Natural killer cell treated with Interleukin-12 subunit alpha and Interleukin-12 subunit beta and Interleukin-15 and Interleukin-18, amount 100 ng/mL, for 72 hours (primary cell): ENCODE measurements at regions not wholly inside any gene's neighbourhood (a gene's known extent, or its start where the extent isn't known, plus 50 kb on each side); places are given as distances from the start of the nearest gene placed in this dataset.
"Not testable (repeated sequence)": the region's sequence is repeated elsewhere in the genome, so short reads cannot be mapped to it uniquely, and the experiment has no call there.

Experiments used
- ATAC-seq, 2 donors: fragments of 150-1000 bp; cut with Tn5 transposase in 1 of 2; sonication (Bioruptor Pico), chemical (Tn5 transposase) in 1 of 2; 2 replicates each; pipeline ENCODE4 v1.10.0; 2021
- DNase-seq: peaks from one replicate; pipeline ENCODE4 v3.0.0; 2022; ENCODE audit warnings: low spot score
- H3K27ac Mint-ChIP-seq, 2 donors: 1 replicate in 1 of 2; 2 replicates in 1 of 2; pipeline ENCODE4 v1.8.0; 2022; ENCODE audit warnings: mixed read lengths in 2 of 2, mild to moderate bottlenecking in 1 of 2, moderate library complexity in 1 of 2
- H3K27me3 Mint-ChIP-seq, 2 donors: 1 replicate in 1 of 2; 2 replicates in 1 of 2; pipeline ENCODE4 v1.8.0; 2022; ENCODE audit warnings: mixed read lengths in 2 of 2
- H3K36me3 Mint-ChIP-seq: one replicate; pipeline ENCODE4 v1.8.0; 2022; ENCODE audit warnings: mixed read lengths
- H3K4me1 Mint-ChIP-seq, 2 donors: 1 replicate in 1 of 2; 2 replicates in 1 of 2; pipeline ENCODE4 v1.8.0; 2022; ENCODE audit warnings: low read depth in 2 of 2, mixed read lengths in 2 of 2, mild to moderate bottlenecking in 1 of 2
- H3K4me3 Mint-ChIP-seq: one replicate; pipeline ENCODE4 v1.8.0; 2022; ENCODE audit warnings: mixed read lengths
- H3K9me3 Mint-ChIP-seq: 2 replicates; pipeline ENCODE4 v1.8.0; 2022; ENCODE audit warnings: mixed read lengths

GRCh38 chr6:4341078-4341797, 205.9 kb upstream of the ECI2 start:
- Mint-ChIP-seq H3K36me3 (no peaks in the 10 kb centered on the region), H3K9me3 (no peaks in the 10 kb centered on the region), H3K27ac (no peak overlapping the region), H3K4me1 (no peaks in the 10 kb centered on the region), H3K4me3 (no peak overlapping the region), H3K27me3 (peaks cover 15 to 38% of the 10 kb centered on the region in 2 donors)
- no peak for DNase-seq
- ATAC-seq = no peak

- H3K27me3 Mint-ChIP-seq = peaks cover 21 to 45% of the 10 kb centered on the region in 2 donors
- H3K4me1 Mint-ChIP-seq = no peaks in the 10 kb centered on the region
- no peak for ATAC-seq
These were observed 205.2 kb upstream of the ECI2 start for GRCh38 chr6:4340544-4340943.

GRCh38 chr6:4338884-4339283, 203.5 kb upstream of the ECI2 start:
- Mint-ChIP-seq H3K9me3 (no peaks in the 10 kb centered on the region), H3K36me3 (no peaks in the 10 kb centered on the region), H3K27me3 (peaks cover 25 to 52% of the 10 kb centered on the region in 2 donors), H3K27ac (no peak overlapping the region), H3K4me3 (no peak overlapping the region), H3K4me1 (no peaks in the 10 kb centered on the region)
- ATAC-seq (no peak), DNase-seq (no peak)

More at GRCh38 chr6:4340544-4340943, 205.2 kb upstream of the ECI2 start:
- no peak overlapping the region for H3K4me3 Mint-ChIP-seq
- DNase-seq = no peak
- H3K27ac Mint-ChIP-seq = no peak overlapping the region
- no peaks in the 10 kb centered on the region for H3K36me3 Mint-ChIP-seq
- no peaks in the 10 kb centered on the region for H3K9me3 Mint-ChIP-seq

GRCh38 chr6:4336778-4337442, 201.5 kb upstream of the ECI2 start:
- ATAC-seq (no peak), DNase-seq (no peak)
- H3K4me3 Mint-ChIP-seq = no peak overlapping the region
- H3K9me3 Mint-ChIP-seq = no peaks in the 10 kb centered on the region
- no peak overlapping the region for H3K27ac Mint-ChIP-seq
- no peaks in the 10 kb centered on the region for H3K4me1 Mint-ChIP-seq
- peaks cover 25 to 46% of the 10 kb centered on the region in 2 donors for H3K27me3 Mint-ChIP-seq
- H3K36me3 Mint-ChIP-seq = no peaks in the 10 kb centered on the region

GRCh38 chr6:4336084-4336483, 200.7 kb upstream of the ECI2 start:
- H3K4me1 Mint-ChIP-seq = no peaks in the 10 kb centered on the region
- DNase-seq = no peak
- no peak for ATAC-seq
- H3K4me3 Mint-ChIP-seq = no peak overlapping the region
- no peaks in the 10 kb centered on the region for H3K9me3 Mint-ChIP-seq
- H3K27ac Mint-ChIP-seq = no peak overlapping the region
- no peaks in the 10 kb centered on the region for H3K36me3 Mint-ChIP-seq
- peaks cover 21 to 37% of the 10 kb centered on the region in 2 donors for H3K27me3 Mint-ChIP-seq

GRCh38 chr6:4334158-4334740, 198.9 kb upstream of the ECI2 start:
- H3K36me3 Mint-ChIP-seq, H3K9me3 Mint-ChIP-seq, ATAC-seq, DNase-seq, H3K4me1 Mint-ChIP-seq, H3K4me3 Mint-ChIP-seq, H3K27ac Mint-ChIP-seq: not testable (repeated sequence)
- H3K27me3 Mint-ChIP-seq = peaks cover 10 to 21% of the 10 kb centered on the region in 2 donors

- DNase-seq (no peak), ATAC-seq (no peak)
- Mint-ChIP-seq H3K9me3 (no peaks in the 10 kb centered on the region), H3K4me1 (no peaks in the 10 kb centered on the region), H3K36me3 (no peaks in the 10 kb centered on the region), H3K4me3 (no peak overlapping the region), H3K27ac (no peak overlapping the region), H3K27me3 (peaks cover 12 to 16% of the 10 kb centered on the region in 2 donors)
These were observed 192.5 kb upstream of the ECI2 start for GRCh38 chr6:4327841-4328240.

GRCh38 chr6:4324746-4325145, 189.4 kb upstream of the ECI2 start:
- ATAC-seq (no peak), DNase-seq (no peak)
- H3K27ac Mint-ChIP-seq = no peak overlapping the region
- H3K27me3 Mint-ChIP-seq = peaks cover 18 to 32% of the 10 kb centered on the region in 2 donors
- no peaks in the 10 kb centered on the region for H3K36me3 Mint-ChIP-seq
- no peaks in the 10 kb centered on the region for H3K4me1 Mint-ChIP-seq
- H3K9me3 Mint-ChIP-seq = no peaks in the 10 kb centered on the region
- H3K4me3 Mint-ChIP-seq = no peak overlapping the region

GRCh38 chr6:4323322-4323721, 187.9 kb upstream of the ECI2 start:
- no peak overlapping the region for H3K27ac Mint-ChIP-seq
- peaks cover 22 to 37% of the 10 kb centered on the region in 2 donors for H3K27me3 Mint-ChIP-seq
- no peak overlapping the region for H3K4me3 Mint-ChIP-seq
- no peaks in the 10 kb centered on the region for H3K4me1 Mint-ChIP-seq
- DNase-seq = no peak
- no peaks in the 10 kb centered on the region for H3K9me3 Mint-ChIP-seq
- no peaks in the 10 kb centered on the region for H3K36me3 Mint-ChIP-seq
- no peak for ATAC-seq

GRCh38 chr6:4322846-4323309, 187.5 kb upstream of the ECI2 start:
- ATAC-seq = no peak
- no peaks in the 10 kb centered on the region for H3K9me3 Mint-ChIP-seq
- no peaks in the 10 kb centered on the region for H3K4me1 Mint-ChIP-seq
- H3K27ac Mint-ChIP-seq = no peak overlapping the region
- H3K36me3 Mint-ChIP-seq = no peaks in the 10 kb centered on the region
- peaks cover 25 to 42% of the 10 kb centered on the region in 2 donors for H3K27me3 Mint-ChIP-seq
- no peak overlapping the region for H3K4me3 Mint-ChIP-seq
- DNase-seq = no peak

GRCh38 chr6:4322134-4322845, 186.9 kb upstream of the ECI2 start:
- H3K27ac Mint-ChIP-seq = no peak overlapping the region
- no peaks in the 10 kb centered on the region for H3K4me1 Mint-ChIP-seq
- no peaks in the 10 kb centered on the region for H3K9me3 Mint-ChIP-seq
- H3K4me3 Mint-ChIP-seq = no peak overlapping the region
- no peaks in the 10 kb centered on the region for H3K36me3 Mint-ChIP-seq
- H3K27me3 Mint-ChIP-seq = peaks cover 26 to 43% of the 10 kb centered on the region in 2 donors
- DNase-seq (no peak), ATAC-seq (no peak)

GRCh38 chr6:4320860-4321259, 185.5 kb upstream of the ECI2 start:
- no peak overlapping the region for H3K4me3 Mint-ChIP-seq
- H3K27me3 Mint-ChIP-seq = peaks cover 22 to 37% of the 10 kb centered on the region in 2 donors
- H3K27ac Mint-ChIP-seq = no peak overlapping the region
- DNase-seq (no peak), ATAC-seq (no peak)
- no peaks in the 10 kb centered on the region for H3K9me3 Mint-ChIP-seq
- no peaks in the 10 kb centered on the region for H3K4me1 Mint-ChIP-seq
- no peaks in the 10 kb centered on the region for H3K36me3 Mint-ChIP-seq

- DNase-seq = no peak
- ATAC-seq = no peak
- no peak overlapping the region for H3K4me3 Mint-ChIP-seq
- H3K27me3 Mint-ChIP-seq = peaks cover 28 to 43% of the 10 kb centered on the region in 2 donors
- no peaks in the 10 kb centered on the region for H3K9me3 Mint-ChIP-seq
- H3K36me3 Mint-ChIP-seq = no peaks in the 10 kb centered on the region
- H3K4me1 Mint-ChIP-seq = no peaks in the 10 kb centered on the region
- H3K27ac Mint-ChIP-seq = no peak overlapping the region
These were observed 184.8 kb upstream of the ECI2 start for GRCh38 chr6:4319981-4320683.
